BLaER1 (cell line): ENCODE measurements at regions not wholly inside any gene's neighbourhood (a gene's known extent, or its start where the extent isn't known, plus 50 kb on each side); places are given as distances from the start of the nearest gene placed in this dataset.
"Not testable (repeated sequence)": the region's sequence is repeated elsewhere in the genome, so short reads cannot be mapped to it uniquely, and the experiment has no call there.

Source experiments
- H3K27ac ChIP-seq: shearing (Covaris generic); formaldehyde crosslinking; 2 replicates; pipeline ENCODE4 v1.8.1; 2022
- H3K27me3 ChIP-seq: shearing (Covaris generic); formaldehyde crosslinking; 2 replicates; pipeline ENCODE4 v1.8.1; 2022
- H3K36me3 ChIP-seq: shearing (Covaris generic); formaldehyde crosslinking; 2 replicates; pipeline ENCODE4 v1.8.1; 2022
- H3K4me1 ChIP-seq: shearing (Covaris generic); formaldehyde crosslinking; 2 replicates; pipeline ENCODE4 v1.8.1; 2022
- H3K4me2 ChIP-seq: shearing (Covaris generic); formaldehyde crosslinking; 2 replicates; pipeline ENCODE4 v1.8.1; 2022
- H3K4me3 ChIP-seq: shearing (Covaris generic); formaldehyde crosslinking; 2 replicates; pipeline ENCODE4 v1.8.1; 2022
- H3K9ac ChIP-seq: shearing (Covaris generic); formaldehyde crosslinking; 2 replicates; pipeline ENCODE4 v1.8.1; 2022
- H3K9me3 ChIP-seq: shearing (Covaris generic); formaldehyde crosslinking; 2 replicates; pipeline ENCODE4 v1.8.1; 2022
- H4K20me1 ChIP-seq: shearing (Covaris generic); formaldehyde crosslinking; 2 replicates; pipeline ENCODE4 v1.8.1; 2022
- Cebpa-rat ChIP-seq: shearing (Covaris generic); IDR thresholded peaks from 2 replicates; pipeline ENCODE4 v1.8.1; 2022

DNA sequence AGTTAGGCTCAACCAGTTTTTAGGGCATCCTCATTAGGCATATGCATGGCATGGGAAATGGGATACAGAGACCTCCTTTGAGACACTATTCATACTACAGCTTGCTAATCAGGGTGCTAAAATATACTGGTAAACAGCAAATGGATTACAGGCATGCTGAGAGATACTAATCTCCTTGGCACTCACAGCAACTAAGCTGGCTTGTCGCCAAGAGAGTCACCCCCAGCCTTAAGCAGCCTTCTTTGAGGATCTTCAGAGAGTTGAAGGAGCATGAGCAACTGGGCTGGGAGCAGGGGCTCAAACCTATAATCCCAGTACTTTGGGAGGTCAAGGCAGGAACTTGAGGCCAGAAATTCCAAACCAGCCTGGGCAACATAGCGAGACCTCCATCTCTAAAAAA lies 120.1 kb upstream of the NR5A2 start:
- H3K4me3 ChIP-seq, result no peak overlapping the region
- no peaks in the 10 kb centered on the region for H3K36me3 ChIP-seq
- no peaks in the 10 kb centered on the region for H3K4me1 ChIP-seq
- H3K9me3 ChIP-seq, result no peaks in the 10 kb centered on the region
- no peaks in the 10 kb centered on the region for H3K27me3 ChIP-seq
- no peak overlapping the region for H3K27ac ChIP-seq
- TF ChIP-seq Cebpa-rat, result no peak
- no peak overlapping the region for H3K9ac ChIP-seq
- no peaks in the 10 kb centered on the region for H4K20me1 ChIP-seq
- no peak overlapping the region for H3K4me2 ChIP-seq

DNA sequence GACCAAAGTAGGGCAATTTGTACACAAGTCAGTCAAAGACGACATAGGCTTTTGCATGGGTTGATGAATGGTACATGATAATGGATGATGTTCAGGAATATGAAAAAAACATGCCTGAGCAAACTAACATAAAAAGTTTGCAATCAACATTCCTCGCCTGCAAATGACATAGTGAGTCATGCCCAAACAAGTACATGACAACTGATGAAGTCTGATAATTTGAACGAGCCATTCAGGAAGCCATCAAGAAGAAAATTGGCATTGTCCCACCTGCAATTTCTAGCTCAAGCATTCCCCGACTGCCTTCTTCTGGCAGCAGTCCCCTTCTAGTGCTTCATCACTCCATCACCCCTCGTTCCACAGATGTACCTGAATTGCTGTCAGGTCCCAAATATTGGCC lies 118.4 kb upstream of the NR5A2 start:
- H4K20me1 ChIP-seq, result no peaks in the 10 kb centered on the region
- H3K4me1 ChIP-seq, result no peaks in the 10 kb centered on the region
- no peaks in the 10 kb centered on the region for H3K9me3 ChIP-seq
- H3K36me3 ChIP-seq, result no peaks in the 10 kb centered on the region
- no peak overlapping the region for H3K4me2 ChIP-seq
- H3K27me3 ChIP-seq, result no peaks in the 10 kb centered on the region
- H3K4me3 ChIP-seq, result no peak overlapping the region
- no peak for TF ChIP-seq Cebpa-rat
- H3K27ac ChIP-seq, result no peak overlapping the region
- no peak overlapping the region for H3K9ac ChIP-seq

DNA sequence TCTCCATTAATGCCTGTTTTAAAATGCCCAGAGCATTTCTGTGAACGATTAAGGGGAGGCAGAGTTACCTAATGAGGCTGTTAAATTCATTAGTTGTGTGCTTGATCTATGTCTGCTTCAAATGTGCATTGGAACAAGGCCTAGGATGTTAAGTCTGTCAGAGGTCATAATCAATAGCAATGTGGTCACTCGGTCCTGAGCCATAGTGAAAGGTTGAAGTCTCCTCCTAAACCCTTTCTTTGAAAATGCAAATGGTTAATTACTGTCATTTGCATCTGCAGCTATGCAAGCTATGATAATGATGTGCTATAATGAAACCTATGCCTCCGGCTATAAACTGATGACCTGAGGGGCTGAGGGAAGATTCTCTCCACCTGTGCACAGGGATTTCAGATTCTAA lies 114.2 kb upstream of the NR5A2 start:
- Histone ChIP-seq H3K9ac (no peak overlapping the region), H3K36me3 (no peaks in the 10 kb centered on the region), H3K27ac (no peak overlapping the region), H3K4me3 (no peak overlapping the region), H3K4me1 (no peaks in the 10 kb centered on the region), H4K20me1 (no peaks in the 10 kb centered on the region), H3K4me2 (no peak overlapping the region), H3K27me3 (no peaks in the 10 kb centered on the region), H3K9me3 (no peaks in the 10 kb centered on the region)
- TF ChIP-seq Cebpa-rat, result no peak

DNA sequence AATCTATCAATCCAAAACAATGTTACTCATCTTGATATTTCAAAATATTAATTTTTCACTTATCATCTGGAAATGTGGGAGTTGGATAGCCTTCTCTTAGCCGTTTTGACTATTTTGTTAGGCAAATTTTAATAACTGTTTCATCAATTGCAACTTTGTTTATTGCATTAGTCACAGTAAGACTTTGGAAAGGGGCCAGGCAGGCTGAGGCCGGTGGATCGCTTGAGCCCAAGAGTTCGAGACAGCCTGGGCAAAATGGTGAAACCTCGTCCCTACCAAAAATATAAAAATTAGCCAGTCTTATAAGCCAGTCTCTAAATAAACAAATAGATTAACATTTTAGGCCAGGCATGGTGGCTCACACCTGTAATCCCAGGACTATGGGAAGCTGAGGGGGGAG lies 113.0 kb upstream of the NR5A2 start:
- Histone ChIP-seq H3K4me3 (no peak overlapping the region), H3K4me2 (no peak overlapping the region), H3K9ac (no peak overlapping the region), H3K27ac (no peak overlapping the region), H3K4me1 (no peaks in the 10 kb centered on the region), H3K36me3 (no peaks in the 10 kb centered on the region), H4K20me1 (no peaks in the 10 kb centered on the region), H3K27me3 (no peaks in the 10 kb centered on the region), H3K9me3 (no peaks in the 10 kb centered on the region)
- TF ChIP-seq Cebpa-rat, result no peak

DNA sequence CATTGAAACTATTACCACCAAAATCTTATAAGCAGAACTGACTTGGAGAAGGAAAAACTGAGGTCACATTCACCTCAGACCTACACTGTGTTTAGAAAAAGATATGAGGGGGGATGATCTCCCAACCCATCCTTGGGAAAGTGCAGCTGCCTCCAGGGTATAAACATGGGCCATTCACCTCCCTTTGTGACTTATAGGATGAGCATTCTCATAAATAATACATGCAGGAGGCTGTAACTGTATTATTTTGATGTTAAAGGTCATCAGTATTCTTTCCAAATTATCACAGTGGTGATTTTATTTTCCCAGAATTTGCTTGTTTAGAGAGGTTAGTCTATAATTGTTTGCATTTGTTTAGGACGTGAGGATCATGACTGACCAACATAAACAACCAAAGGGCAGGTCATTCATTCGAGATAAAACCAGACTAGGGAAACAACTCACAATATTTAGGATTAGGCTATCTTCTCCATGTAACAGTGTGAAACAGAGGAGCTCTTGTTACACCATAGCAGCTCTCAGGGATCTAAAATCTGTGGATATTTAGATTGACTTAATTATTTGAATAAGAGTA lies 109.2 kb upstream of the NR5A2 start:
- Histone ChIP-seq H3K27me3 (no peaks in the 10 kb centered on the region), H3K4me2 (no peak overlapping the region), H3K9ac (no peak overlapping the region), H3K9me3 (no peaks in the 10 kb centered on the region), H3K4me1 (no peaks in the 10 kb centered on the region), H3K27ac (no peak overlapping the region), H4K20me1 (no peaks in the 10 kb centered on the region), H3K36me3 (no peaks in the 10 kb centered on the region), H3K4me3 (no peak overlapping the region)
- no peak for TF ChIP-seq Cebpa-rat

DNA sequence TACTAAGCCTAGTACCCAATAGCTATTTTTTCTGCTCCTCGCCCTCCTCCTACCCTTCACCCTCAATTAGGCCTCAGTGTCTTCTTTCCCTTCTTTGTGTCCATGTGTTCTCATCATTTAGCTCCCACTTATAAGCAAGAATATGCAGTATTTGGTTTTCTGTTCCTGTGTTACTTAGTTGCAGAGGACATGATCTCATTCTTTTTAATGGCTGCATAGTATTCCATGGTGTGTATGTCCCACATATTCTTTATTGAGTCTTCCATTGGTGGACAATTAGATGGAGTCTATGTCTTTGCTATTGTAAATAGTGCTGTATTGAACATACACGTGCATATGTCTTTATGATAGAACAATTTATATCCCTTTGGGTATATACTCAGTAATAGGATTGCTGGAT lies 106.9 kb upstream of the NR5A2 start:
- Histone ChIP-seq H4K20me1 (no peaks in the 10 kb centered on the region), H3K4me2 (no peak overlapping the region), H3K36me3 (no peaks in the 10 kb centered on the region), H3K9me3 (no peaks in the 10 kb centered on the region), H3K9ac (no peak overlapping the region), H3K27ac (no peak overlapping the region), H3K27me3 (no peaks in the 10 kb centered on the region), H3K4me3 (no peak overlapping the region), H3K4me1 (no peaks in the 10 kb centered on the region)
- TF ChIP-seq Cebpa-rat, result no peak

DNA sequence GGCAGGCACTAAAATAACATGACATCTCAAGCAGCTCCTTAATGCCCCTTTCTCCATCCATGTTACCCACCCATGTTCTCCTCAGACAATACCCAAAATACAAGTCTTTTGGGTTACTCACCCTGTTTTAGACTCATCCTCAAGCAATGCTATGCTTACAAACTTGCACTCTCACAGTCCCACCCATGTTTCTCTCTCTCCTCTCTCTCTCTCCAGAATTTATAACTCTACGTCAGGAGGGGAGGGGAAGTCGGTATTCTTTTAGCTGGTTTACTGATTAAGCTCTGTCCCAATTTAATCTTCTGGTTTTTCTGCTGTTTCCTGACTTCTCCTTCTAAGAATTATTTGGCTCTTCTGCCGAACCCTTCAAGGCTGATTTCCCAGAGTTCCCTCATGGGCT lies 98.0 kb upstream of the NR5A2 start:
- no peak for TF ChIP-seq Cebpa-rat
- H3K9ac ChIP-seq, result no peak overlapping the region
- no peaks in the 10 kb centered on the region for H3K27me3 ChIP-seq
- H3K4me3 ChIP-seq, result no peak overlapping the region
- H3K36me3 ChIP-seq, result no peaks in the 10 kb centered on the region
- no peaks in the 10 kb centered on the region for H4K20me1 ChIP-seq
- H3K27ac ChIP-seq, result no peak overlapping the region
- H3K9me3 ChIP-seq, result no peaks in the 10 kb centered on the region
- no peaks in the 10 kb centered on the region for H3K4me1 ChIP-seq
- no peak overlapping the region for H3K4me2 ChIP-seq

DNA sequence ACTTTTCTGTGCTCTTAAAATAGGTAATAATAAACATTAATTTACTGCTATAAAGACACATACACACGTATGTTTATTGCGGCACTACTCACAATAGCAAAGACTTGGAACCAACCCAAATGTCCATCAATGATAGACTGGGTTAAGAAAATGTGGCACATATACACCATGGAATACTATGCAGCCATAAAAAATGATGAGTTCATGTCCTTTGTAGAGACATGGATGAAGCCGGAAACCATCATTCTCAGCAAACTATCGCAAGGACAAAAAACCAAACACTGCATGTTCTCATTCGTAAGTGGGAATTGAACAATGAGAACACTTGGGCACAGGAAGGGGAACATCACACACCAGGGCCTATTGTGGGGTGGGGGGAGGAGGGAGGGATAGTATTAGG lies 97.4 kb upstream of the NR5A2 start:
- H3K27me3 ChIP-seq, H4K20me1 ChIP-seq, H3K9me3 ChIP-seq, H3K9ac ChIP-seq, H3K36me3 ChIP-seq, H3K27ac ChIP-seq, H3K4me2 ChIP-seq, H3K4me3 ChIP-seq, H3K4me1 ChIP-seq: not testable (repeated sequence)

DNA sequence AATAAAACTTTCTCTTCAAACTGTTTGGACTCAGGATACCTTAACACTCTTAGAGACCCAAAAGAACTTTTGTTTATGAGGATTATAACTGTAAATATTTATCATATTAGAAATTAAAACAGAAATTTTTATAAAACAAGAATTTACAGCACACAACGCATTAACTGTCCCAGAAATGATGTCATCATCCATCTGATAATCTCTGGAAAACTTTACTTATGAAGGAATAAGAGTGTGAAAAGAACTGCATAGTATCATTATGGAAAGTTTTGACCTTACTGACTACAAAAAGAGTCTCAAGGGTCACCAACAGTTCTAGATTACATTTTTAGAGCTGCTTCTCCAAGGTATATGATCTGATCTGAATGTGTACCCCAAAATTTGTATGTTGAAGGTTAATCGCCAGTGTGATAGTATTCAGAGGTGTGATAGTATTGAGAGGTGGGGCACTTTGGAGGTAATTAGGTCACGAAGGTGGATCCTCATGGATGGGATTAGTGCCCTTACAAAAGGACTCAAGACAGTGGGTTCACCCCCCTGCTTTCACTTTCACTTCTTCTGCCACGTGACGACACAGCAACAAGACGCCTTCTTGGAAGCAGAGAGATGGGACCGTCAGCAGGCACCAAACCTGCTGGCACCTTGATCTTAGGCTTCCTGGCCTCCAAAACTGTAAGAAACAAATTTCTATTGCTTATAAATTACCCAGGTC lies 95.7 kb upstream of the NR5A2 start:
- no peak overlapping the region for H3K9ac ChIP-seq

DNA sequence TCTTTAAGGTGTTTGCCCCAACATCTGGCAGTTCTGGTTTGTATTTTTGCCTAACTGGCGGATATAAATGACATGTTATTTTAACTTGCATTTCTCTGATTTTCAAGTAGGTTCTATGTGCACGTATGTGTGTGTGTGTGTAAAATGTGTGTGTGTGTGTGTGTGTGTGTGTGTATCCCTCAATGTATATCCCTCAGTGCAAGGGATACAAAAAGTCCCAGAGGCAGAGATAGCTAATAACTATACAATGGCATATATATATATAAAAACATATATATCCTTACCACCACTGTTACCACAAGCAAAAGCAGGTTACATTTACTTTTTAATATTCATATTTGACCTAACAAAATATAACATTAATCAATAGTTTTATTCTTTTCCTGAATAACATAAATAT lies 95.0 kb upstream of the NR5A2 start:
- Histone ChIP-seq H3K4me1 (no peaks in the 10 kb centered on the region), H3K9ac (no peak overlapping the region), H4K20me1 (no peaks in the 10 kb centered on the region), H3K4me3 (no peak overlapping the region), H3K4me2 (no peak overlapping the region), H3K36me3 (no peaks in the 10 kb centered on the region), H3K27ac (no peak overlapping the region), H3K27me3 (no peaks in the 10 kb centered on the region), H3K9me3 (no peaks in the 10 kb centered on the region)
- no peak for TF ChIP-seq Cebpa-rat

More for the DNA sequence above, 95.7 kb upstream of the NR5A2 start:
- no peak for TF ChIP-seq Cebpa-rat
- Histone ChIP-seq H4K20me1 (no peaks in the 10 kb centered on the region), H3K27me3 (no peaks in the 10 kb centered on the region), H3K4me1 (no peaks in the 10 kb centered on the region), H3K27ac (no peak overlapping the region), H3K4me2 (no peak overlapping the region), H3K9me3 (no peaks in the 10 kb centered on the region), H3K4me3 (no peak overlapping the region), H3K36me3 (no peaks in the 10 kb centered on the region)

DNA sequence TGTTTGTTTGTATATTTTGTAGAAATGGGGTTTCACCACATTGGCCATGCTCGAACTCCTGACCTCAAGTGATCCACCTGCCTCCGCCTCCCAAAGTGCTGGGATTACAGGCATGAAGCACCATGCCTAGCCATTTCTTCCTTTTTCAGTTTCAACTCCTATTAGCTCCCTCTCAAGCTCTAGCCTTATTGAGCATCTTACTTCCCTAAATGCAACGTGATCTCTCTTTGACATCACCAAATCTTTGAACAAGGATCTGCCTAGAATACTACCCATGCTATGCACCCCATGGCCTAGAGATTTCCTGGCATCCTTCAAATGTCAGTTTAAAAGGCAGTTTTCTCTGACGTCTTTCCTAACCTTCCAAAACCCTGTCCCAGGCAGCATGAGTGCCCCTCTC lies 91.1 kb upstream of the NR5A2 start:
- no peak overlapping the region for H3K27ac ChIP-seq
- no peak overlapping the region for H3K4me3 ChIP-seq
- H3K4me2 ChIP-seq, result no peak overlapping the region
- no peaks in the 10 kb centered on the region for H4K20me1 ChIP-seq
- H3K9ac ChIP-seq, result no peak overlapping the region
- H3K9me3 ChIP-seq, result no peaks in the 10 kb centered on the region
- no peaks in the 10 kb centered on the region for H3K36me3 ChIP-seq
- no peaks in the 10 kb centered on the region for H3K27me3 ChIP-seq
- no peaks in the 10 kb centered on the region for H3K4me1 ChIP-seq
- TF ChIP-seq Cebpa-rat, result no peak
